ENCODE measurements at regions not wholly inside any gene's neighbourhood (a gene's known extent, or its start where the extent isn't known, plus 50 kb on each side); places are given as distances from the start of the nearest gene placed in this dataset.

GRCh38 chr7:34497153-34497777 lies 160.8 kb upstream of the NPSR1 start:
- Histone ChIP-seq H3K27ac (no peak overlapping the region), H3K27me3 (no peaks in the 10 kb centered on the region), H3K36me3 (no peaks in the 10 kb centered on the region), H3K4me3 (no peak overlapping the region), H3K9me3 (no peaks in the 10 kb centered on the region), H3K4me1 (no peaks in the 10 kb centered on the region)
- no peak for DNase-seq (ENCODE audit: low spot score in 2 of 2)
- no peak for TF ChIP-seq CTCF (IDR thresholded peaks at IDR 0.05)
- intact Hi-C loops (cut with DNase I): no loop called here

- Histone ChIP-seq H3K27me3 (no peaks in the 10 kb centered on the region), H3K9me3 (no peaks in the 10 kb centered on the region), H3K4me3 (no peak overlapping the region), H3K4me1 (no peaks in the 10 kb centered on the region), H3K27ac (no peak overlapping the region), H3K36me3 (no peaks in the 10 kb centered on the region)
- DNase-seq (ENCODE audit: low spot score in 2 of 2): no peak
- TF ChIP-seq CTCF (IDR thresholded peaks at IDR 0.05): no peak
- intact Hi-C loops (cut with DNase I): no loop called here
Measured at GRCh38 chr7:34501156-34501555, 156.9 kb upstream of the NPSR1 start.

DNA sequence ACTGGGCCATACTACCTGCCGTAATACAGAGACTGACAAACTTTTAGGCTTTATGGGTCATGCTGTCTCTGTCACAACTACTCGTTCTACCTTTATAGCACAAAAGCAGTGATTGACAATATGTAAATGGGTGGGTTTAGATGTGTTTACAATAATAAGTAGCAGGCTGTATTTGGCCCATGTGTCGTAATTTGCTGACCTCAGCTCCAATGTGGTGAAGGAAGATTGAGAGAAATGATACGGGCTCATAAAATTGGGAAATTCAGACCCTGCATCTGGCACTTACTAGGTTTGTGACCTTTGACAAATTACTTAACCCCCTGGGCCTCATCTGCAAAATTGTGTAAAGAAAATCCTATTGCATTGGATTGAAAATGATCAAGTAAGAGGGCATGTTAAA lies 150.8 kb upstream of the NPSR1 start:
- H3K9me3 ChIP-seq: no peaks in the 10 kb centered on the region
- H3K27ac ChIP-seq: no peak overlapping the region
- H3K4me1 ChIP-seq: no peaks in the 10 kb centered on the region
- H3K4me3 ChIP-seq: no peak overlapping the region
- H3K27me3 ChIP-seq: no peaks in the 10 kb centered on the region
- TF ChIP-seq CTCF (IDR thresholded peaks at IDR 0.05): no peak
- DNase-seq (ENCODE audit: low spot score in 2 of 2): no peak
- intact Hi-C loops (cut with DNase I): no loop called here
- no peaks in the 10 kb centered on the region for H3K36me3 ChIP-seq

DNA sequence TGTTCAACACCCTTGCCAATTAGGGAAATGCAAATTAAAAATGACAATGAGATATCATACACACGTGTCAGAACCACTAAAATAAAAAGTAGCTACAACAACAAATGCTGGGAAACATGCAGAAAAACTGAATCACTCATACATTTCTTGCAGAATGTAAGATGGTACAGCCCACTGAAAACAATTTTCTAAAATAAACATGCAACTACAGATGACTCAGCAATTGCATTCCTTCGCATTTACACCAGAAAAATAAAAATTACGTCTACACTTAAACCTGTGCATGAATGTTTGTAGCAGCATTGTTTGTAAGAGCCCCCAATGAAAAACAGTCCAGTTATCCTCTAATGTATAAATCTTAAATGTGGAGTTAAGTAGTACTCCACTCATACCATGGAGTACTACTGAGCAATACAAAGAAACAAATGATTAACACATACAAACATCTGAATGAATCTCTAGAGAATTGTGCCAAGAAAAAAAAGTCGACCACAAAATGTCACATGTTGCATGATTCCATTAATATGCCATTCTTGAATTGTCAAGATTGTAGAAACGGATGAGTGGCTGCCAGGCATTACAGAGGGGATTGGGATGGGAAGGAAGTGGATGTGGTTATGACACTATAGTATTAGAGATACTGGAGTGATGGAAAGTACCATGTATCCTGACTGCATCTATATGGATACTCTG lies 134.6 kb upstream of the NPSR1 start:
- Histone ChIP-seq H3K27ac (no peak overlapping the region), H3K4me3 (no peak overlapping the region), H3K27me3 (no peaks in the 10 kb centered on the region), H3K4me1 (no peaks in the 10 kb centered on the region), H3K36me3 (no peaks in the 10 kb centered on the region), H3K9me3 (no peaks in the 10 kb centered on the region)
- intact Hi-C loops (cut with DNase I): no loop called here
- DNase-seq (ENCODE audit: low spot score in 2 of 2): no peak
- no peak for TF ChIP-seq CTCF (IDR thresholded peaks at IDR 0.05)

- Histone ChIP-seq H3K27me3 (no peaks in the 10 kb centered on the region), H3K27ac (no peak overlapping the region), H3K36me3 (no peaks in the 10 kb centered on the region), H3K9me3 (no peaks in the 10 kb centered on the region), H3K4me1 (no peaks in the 10 kb centered on the region), H3K4me3 (no peak overlapping the region)
- TF ChIP-seq CTCF (IDR thresholded peaks at IDR 0.05): no peak
- intact Hi-C loops (cut with DNase I): no loop called here
- no peak for DNase-seq (ENCODE audit: low spot score in 2 of 2)
Measured at GRCh38 chr7:34530259-34530658, 127.8 kb upstream of the NPSR1 start.

All from ascending aorta (tissue), 2 donors.